Stimulated activated CD8-positive, alpha-beta memory T cell treated with anti-CD3 and anti-CD28 coated beads, Interleukin-15, amount 100 ng/mL, for 48 hours (primary cell): ENCODE measurements at regions not wholly inside any gene's neighbourhood (a gene's known extent, or its start where the extent isn't known, plus 50 kb on each side); places are given as distances from the start of the nearest gene placed in this dataset.

Experiments
- DNase-seq, 2 donors: peaks; one replicate each; pipeline ENCODE4 v3.0.0-alpha.2; 2020; ENCODE audit warnings: low read depth in 2 of 2

DNA sequence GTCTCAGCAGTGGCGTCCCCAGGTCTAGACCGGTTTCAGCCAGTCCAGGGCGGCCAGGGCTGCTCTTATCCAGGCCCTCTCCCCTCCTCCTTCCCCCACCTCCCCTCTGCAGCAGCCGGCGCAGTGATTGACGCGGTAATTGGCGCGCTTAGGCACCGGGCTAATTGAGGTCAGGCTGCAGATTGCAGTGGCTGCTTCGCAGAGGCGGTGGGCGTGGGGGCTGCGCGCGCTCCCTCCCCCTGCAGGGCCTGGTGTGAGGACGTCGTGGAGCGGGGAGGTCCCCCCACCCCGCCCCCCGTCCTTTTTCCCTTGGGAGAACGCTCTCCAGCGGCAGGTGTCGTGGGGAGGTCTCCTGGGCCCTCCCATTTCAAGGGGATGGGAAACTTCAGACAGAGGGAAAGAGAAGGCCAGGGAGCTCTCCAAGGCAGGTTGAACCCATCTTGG, 70.4 kb upstream of the BLCAP start:
- no peak for DNase-seq

DNA sequence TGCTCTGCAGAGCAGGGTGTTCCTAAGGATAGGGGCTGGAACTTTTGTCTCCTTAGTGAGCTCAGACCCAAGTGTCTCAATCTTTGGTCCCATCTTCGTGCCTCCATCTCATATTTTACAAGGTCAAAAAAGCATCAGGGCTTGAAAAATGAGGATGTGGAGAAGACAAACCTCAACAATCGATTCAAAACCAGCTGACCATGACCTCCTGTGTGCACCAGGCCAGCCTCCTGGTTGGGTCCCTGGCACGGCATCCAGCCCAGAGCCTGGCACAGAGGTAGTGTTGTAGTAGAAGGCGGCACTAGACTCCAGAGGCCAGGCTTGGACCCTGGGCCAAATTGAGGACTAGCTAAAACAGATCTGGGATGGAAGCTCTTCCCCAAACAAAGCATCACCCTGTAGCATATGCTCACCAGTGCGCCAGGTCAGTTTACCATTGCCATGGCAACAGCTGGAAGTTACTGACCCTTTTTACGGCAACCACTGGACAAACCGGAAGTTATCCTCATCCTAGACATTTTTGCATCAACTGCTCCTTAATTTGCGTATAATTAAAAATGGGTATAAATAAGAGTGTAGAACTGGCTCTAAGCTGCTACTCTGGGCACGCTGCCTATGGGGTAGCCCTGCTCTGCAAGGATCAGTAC, 69.3 kb upstream of the BLCAP start:
- DNase-seq: no peak

DNA sequence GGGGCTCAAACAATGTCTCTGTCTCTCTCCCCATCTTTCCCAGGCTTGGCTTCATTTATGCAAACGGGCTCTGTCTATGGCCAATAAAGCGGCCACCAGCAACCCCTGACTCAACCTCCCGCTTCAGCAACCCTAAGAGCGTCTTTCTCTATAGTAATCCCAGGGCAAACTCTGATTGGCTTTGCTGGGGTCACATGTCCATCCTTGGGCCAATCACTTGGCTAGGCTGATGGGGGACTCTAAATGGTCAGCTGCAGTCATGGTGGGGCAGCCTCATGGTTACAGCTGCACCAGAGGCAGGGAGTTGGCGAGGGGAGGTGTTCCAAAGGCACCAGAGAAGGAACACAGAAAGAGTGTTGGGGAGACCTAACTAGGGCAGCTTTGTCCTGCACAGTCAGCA, 68.5 kb upstream of the BLCAP start:
- no peak for DNase-seq

DNA sequence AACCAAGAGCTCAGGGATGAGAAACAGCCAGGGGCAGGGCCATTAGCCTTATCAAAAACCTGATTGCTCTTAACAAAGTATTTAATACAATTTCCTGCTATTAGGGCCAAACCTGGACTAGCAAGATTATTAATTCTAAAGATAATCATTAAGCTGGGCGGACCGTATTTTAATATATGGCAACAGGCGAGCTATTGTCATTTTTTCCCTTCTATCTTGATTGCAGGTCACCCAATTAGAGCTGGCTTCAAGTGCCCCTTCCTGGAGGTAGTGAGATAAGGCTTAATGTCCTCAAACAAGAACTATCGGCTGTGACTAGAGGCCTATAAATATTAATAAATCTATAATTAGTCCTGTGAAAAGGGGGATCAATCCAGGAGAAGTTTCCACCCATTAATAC, 66.0 kb upstream of the BLCAP start:
- DNase-seq: no peak

DNA sequence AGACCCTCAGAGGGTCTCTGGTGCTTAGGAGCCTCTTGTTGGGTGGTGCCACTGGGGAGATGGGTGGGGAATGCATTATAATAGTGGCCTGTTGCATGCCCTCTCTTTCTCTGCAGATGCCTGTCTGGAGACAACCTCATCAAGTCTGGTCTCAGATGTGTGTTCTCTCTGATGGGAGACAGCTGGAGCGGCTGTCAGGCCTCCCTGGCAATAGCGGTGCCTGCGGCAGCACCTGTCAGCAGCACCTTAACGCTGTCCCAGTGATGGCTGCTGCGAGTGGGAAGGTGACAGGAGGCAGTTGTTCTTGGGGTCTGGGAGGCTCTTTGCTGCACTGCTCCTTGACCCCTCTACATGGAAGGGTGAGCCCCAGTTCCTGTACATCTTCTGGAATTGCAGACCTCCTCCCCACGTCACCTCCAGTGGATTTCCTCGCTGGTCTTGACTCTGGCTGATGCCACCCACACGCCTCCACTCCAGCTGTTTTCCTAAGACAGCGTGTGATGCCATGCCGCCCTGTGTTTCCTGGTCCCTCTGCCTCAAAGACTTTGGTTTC, 63.3 kb upstream of the BLCAP start:
- DNase-seq: no peak

DNA sequence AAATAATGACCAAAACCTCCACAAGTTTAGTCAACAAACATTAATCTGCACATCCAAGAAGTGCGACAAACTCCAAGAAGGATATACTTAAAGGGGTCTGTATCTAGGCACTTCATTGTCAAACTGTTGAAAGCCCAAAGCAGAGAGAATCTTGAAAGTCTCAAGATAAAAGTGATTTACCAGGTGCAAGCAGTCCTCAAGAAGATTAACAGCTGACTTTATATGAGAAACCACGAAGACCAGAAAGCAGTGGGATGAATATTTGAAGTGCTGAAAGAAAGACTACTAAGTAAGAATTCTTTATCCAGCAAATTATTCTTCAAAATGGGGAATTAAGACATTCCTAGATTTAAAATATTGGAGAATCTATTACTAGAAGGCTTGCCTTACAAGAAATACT, 58.4 kb upstream of the BLCAP start:
- no peak for DNase-seq

DNA sequence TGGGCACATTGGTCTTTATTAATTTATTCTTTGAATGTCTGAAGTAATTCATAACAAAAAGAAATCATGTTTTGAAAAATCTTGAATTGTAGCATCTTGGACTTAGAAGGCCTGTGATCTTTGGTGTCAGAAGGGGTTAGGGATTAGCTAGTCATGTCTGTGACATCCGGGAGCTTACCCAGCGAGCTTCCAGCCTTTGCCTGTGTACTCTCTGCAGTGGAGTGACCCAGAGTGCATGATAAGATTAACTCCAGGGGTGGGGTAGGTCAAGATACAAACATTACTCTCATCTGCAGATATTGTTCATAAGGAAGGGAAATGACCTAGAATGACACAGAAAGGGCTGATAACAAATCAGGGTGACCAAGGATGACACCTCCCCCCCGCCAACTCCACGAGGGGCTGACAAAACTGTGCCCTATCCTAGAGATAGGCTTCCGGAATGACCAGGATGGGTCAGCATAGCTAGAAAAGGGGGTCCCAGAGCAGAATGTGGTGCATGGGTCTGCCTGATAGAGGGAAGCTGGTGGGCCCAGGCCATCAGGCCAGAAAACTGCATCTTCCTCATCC, 56.6 kb upstream of the BLCAP start:
- DNase-seq: no peak

DNA sequence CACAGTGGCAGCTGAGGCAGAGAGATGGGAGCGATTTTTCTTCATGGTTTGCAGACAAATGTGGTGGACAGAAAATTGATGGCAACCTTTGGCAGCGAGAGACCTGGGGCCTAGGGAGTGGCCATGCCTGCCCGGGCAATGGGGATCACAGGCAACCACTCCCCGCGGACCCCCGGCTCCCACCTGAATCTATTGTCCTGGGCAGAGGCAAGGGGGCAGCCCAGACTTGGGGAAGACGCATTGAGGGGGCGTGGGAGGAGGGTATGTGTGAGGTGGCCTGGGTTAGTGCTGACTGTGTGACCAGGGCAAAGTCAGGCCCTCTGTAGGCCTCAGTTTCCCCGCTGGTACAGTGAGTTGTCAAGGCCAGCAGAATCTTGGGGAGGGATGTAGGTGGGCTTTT, 53.6 kb upstream of the BLCAP start:
- DNase-seq: no peak

DNA sequence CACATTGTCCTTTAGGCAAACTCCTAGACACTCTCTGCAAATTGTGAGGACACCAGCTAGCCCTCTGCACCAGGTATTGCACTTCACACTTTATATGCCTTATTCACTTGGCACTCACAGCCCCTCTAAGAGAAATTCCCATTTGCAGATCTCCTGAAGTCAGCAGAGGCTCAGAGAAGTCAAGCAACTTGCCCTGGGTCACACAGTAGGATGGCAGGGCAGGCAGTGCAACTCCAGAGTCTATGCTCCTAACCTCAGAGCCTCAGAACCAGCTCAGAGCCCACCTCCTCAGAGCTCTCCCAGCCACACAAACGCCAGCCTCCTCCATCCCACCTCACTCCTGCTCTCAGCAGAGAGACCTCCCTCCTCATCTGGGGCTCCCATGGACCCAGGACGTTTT, 52.4 kb upstream of the BLCAP start:
- DNase-seq: no peak

DNA sequence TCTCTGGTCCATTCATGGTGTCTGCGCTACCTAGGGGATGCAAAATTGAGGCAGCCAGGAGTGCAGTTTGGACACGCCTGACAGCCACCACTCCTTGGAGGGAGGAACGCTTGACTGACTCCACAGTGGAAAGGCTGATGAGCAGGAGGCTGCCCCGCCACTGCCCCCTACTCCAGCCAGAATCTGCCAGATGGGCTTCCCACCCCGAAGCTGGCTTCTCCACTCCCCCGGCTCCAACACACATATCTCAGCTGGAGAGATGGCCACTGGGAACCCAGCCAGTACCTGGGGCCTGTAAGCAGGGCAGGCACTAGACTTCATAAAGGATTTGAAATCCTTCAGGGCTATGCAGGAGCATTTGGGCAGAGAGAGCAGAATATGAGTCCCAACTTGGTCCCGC, 51.4 kb upstream of the BLCAP start:
- no peak for DNase-seq

DNA sequence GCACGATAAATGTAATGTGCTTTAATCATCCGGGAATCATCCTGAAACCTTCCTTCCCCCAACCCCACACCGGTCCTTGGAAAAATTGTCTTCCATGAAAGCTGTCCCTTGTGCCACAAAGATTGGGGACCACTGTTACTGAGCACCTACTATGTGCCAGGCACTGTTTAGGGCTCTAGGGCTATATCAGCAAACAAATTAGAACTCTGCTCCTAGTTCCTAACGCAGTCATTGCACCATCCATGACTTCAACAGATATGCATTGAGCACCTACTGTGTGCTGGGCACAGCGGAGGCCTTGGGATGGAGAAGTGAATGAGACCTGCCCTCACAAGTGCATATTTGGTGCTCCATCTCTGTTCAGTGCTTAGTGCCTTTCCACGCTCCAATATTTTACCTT, 50.3 kb upstream of the BLCAP start:
- DNase-seq: no peak
